ENCODE measurements at regions not wholly inside any gene's neighbourhood (a gene's known extent, or its start where the extent isn't known, plus 50 kb on each side); places are given as distances from the start of the nearest gene placed in this dataset.
"Not testable (repeated sequence)": the region's sequence is repeated elsewhere in the genome, so short reads cannot be mapped to it uniquely, and the experiment has no call there.

DNA sequence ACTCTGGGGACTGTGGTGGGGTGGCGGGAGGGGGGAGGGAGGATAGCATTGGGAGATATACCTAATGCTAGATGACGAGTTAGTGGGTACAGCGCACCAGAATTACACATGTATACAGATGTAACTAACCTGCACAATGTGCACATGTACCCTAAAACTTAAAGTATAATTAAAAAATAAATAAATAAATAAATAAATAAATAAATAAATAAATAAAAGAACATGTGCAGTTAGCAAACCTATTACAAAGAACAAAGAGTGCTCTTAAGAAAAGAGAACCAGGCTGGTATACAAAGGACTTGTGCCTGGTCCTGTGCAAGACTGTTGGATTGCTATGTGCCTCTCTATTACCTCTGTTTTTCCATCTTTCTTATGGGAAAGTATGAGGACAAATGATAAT lies 79.3 kb upstream of the FRMPD3 start:
- TF ChIP-seq CTCF, POLR2A (IDR thresholded peaks at IDR 0.05): not testable (repeated sequence)
